ENCODE measurements at regions not wholly inside any gene's neighbourhood (a gene's known extent, or its start where the extent isn't known, plus 50 kb on each side); places are given as distances from the start of the nearest gene placed in this dataset.

- TF ChIP-seq CTCF (conservative IDR thresholded peaks at IDR 0.05; ENCODE audit: low read length) (no peak), EZH2phosphoT487 (IDR thresholded peaks at IDR 0.05; ENCODE audit: borderline replicate concordance, low read depth, low read length) (no peak)
Observed at GRCh38 chr13:85590231-85590931, 208.8 kb downstream of the SLITRK6 start.
